Neutrophil (primary cell): ENCODE measurements at regions not wholly inside any gene's neighbourhood (a gene's known extent, or its start where the extent isn't known, plus 50 kb on each side); places are given as distances from the start of the nearest gene placed in this dataset.

Experiments used
- H3K27ac ChIP-seq: fragments of 200-600 bp; sonication (generic); 2 replicates; pipeline ENCODE4 v1.5.1; 2016; ENCODE audit warnings: mild to moderate bottlenecking, moderate library complexity
- H3K27me3 ChIP-seq: fragments of 200-600 bp; sonication (generic); 2 replicates; pipeline ENCODE4 v1.6.0; 2016; ENCODE audit warnings: mild to moderate bottlenecking
- H3K36me3 ChIP-seq: fragments of 200-600 bp; sonication (generic); 2 replicates; pipeline ENCODE4 v1.5.1; 2017
- H3K4me1 ChIP-seq, 2 experiments: fragments of 200-600 bp in 1 of 2; sonication (generic) in 1 of 2; 1 replicate in 1 of 2; 2 replicates in 1 of 2; pipeline versions ENCODE4 v1.5.1 to v1.6.1; 2013 to 2016; ENCODE audit warnings: low read depth in 1 of 2, low read length in 1 of 2, mild to moderate bottlenecking in 1 of 2, moderate library complexity in 1 of 2; ENCODE audit not compliant: control insufficient read depth in 1 of 2, insufficient read depth in 1 of 2
- H3K4me3 ChIP-seq, 2 experiments: fragments of 200-600 bp in 1 of 2; sonication (generic) in 1 of 2; 1 replicate in 1 of 2; 2 replicates in 1 of 2; pipeline ENCODE4 v1.5.1; 2013 to 2016; ENCODE audit warnings: low read depth in 1 of 2, low read length in 1 of 2, mild to moderate bottlenecking in 1 of 2, moderate library complexity in 1 of 2
- H3K9me3 ChIP-seq: fragments of 200-600 bp; sonication (generic); 2 replicates; pipeline ENCODE4 v1.5.1; 2016
- CTCF ChIP-seq: fragments of 200-600 bp; sonication (generic); IDR thresholded peaks from 2 replicates; pipeline ENCODE4 v1.5.1; 2016; ENCODE audit warnings: antibody characterized with exemption

GRCh38 chr9:118269623-118270022, 565.4 kb downstream of the TLR4 start:
- no peak overlapping the region for H3K4me3 ChIP-seq

DNA sequence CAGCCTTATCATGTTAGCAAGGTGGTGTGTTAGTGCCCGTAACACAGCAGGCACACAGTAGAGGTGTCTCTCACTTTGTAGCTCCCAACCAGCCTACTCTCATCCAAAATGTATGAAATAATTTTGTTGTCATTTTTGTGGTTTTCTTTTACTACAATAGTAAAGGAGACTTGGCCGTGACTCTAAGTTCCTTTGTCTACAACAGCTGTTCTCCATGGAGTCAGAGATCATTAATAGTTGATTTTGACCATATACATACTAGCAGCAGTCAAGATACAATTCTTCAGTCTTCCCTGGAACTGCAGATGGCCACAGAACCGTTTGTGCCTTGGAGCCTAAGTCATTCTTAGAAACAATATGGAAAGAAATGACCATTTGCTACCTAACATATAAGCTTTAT, 567.1 kb downstream of the TLR4 start:
- Histone ChIP-seq H3K4me3 (no peak overlapping the region), H3K27me3 (no peaks in the 10 kb centered on the region), H3K9me3 (no peaks in the 10 kb centered on the region), H3K36me3 (no peaks in the 10 kb centered on the region), H3K27ac (no peak overlapping the region), H3K4me1 (no peaks in the 10 kb centered on the region)
- no peak for TF ChIP-seq CTCF

More at GRCh38 chr9:118269623-118270022, 565.4 kb downstream of the TLR4 start:
- Histone ChIP-seq H3K27ac (no peak overlapping the region), H3K36me3 (no peaks in the 10 kb centered on the region), H3K9me3 (no peaks in the 10 kb centered on the region), H3K4me1 (no peaks in the 10 kb centered on the region), H3K27me3 (no peaks in the 10 kb centered on the region)
- no peak for TF ChIP-seq CTCF

GRCh38 chr9:118271936-118272335, 567.7 kb downstream of the TLR4 start:
- no peak overlapping the region for H3K4me3 ChIP-seq
- no peaks in the 10 kb centered on the region for H3K27me3 ChIP-seq
- H3K4me1 ChIP-seq: no peaks in the 10 kb centered on the region
- TF ChIP-seq CTCF: no peak
- H3K27ac ChIP-seq: no peak overlapping the region
- no peaks in the 10 kb centered on the region for H3K36me3 ChIP-seq
- no peaks in the 10 kb centered on the region for H3K9me3 ChIP-seq

- no peaks in the 10 kb centered on the region for H3K27me3 ChIP-seq
- no peak overlapping the region for H3K27ac ChIP-seq
- H3K4me3 ChIP-seq: no peak overlapping the region
- H3K36me3 ChIP-seq: no peaks in the 10 kb centered on the region
- H3K9me3 ChIP-seq: no peaks in the 10 kb centered on the region
- TF ChIP-seq CTCF: no peak
- no peaks in the 10 kb centered on the region for H3K4me1 ChIP-seq
These were observed 568.8 kb downstream of the TLR4 start for GRCh38 chr9:118273048-118273447.

DNA sequence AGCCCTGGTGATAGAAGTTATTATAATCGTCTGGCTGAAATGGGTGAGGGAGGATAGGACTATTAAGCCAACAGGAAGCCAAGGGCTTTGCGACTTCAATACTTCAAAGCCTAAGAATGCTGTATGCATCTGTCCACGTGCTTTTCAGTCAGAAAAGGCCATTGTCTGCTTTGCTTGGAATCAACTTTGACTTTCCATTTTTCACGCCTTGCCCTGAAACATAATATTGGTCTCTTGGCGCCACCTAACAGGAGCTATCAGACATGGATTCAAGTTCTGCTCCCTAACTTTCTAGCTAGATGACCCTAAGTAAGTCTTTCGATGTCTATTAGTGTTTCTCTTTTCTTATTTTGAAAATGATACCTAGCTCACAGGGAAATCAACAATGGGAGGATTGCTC, 572.6 kb downstream of the TLR4 start:
- Histone ChIP-seq H3K36me3 (no peaks in the 10 kb centered on the region), H3K4me3 (no peak overlapping the region), H3K27ac (no peak overlapping the region), H3K27me3 (no peaks in the 10 kb centered on the region), H3K9me3 (no peaks in the 10 kb centered on the region), H3K4me1 (no peaks in the 10 kb centered on the region)
- no peak for TF ChIP-seq CTCF

DNA sequence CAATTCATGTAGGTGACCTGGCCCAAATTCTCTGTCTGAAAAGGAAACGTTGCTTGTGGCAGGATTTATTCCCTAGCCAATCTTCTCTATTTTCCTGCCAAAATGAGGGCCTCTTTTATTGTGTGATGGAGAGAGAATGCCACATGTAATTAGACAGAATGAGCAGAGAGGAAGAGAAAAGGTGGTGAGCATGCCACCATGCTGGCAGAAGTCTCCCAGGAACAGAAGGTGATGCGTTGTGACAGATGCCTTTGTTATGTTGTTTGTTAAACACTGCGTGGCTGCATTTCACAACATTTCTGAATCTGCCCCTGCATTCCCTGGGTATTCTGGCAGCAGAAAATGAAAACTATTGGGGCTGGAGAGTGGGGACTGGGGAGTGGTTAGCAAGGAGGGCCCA, 577.6 kb downstream of the TLR4 start:
- Histone ChIP-seq H3K36me3 (no peaks in the 10 kb centered on the region), H3K4me1 (no peaks in the 10 kb centered on the region), H3K9me3 (no peaks in the 10 kb centered on the region), H3K27ac (no peak overlapping the region), H3K4me3 (no peak overlapping the region), H3K27me3 (no peaks in the 10 kb centered on the region)
- no peak for TF ChIP-seq CTCF
